H1 (cell line): ENCODE measurements at regions not wholly inside any gene's neighbourhood (a gene's known extent, or its start where the extent isn't known, plus 50 kb on each side); places are given as distances from the start of the nearest gene placed in this dataset.

Source experiments
- CTCF ChIA-PET: fragments of 300-600 bp; sonication (Branson Sonifier 250); formaldehyde crosslinking; loops from one replicate; lab custom pipeline; 2021; ENCODE audit not compliant: partially characterized antibody; lab: Charles Lee
- POLR2A ChIA-PET: fragments of 300-600 bp; sonication (Branson Sonifier 250); formaldehyde crosslinking; loops from one replicate; lab custom pipeline; 2021; ENCODE audit warnings: inconsistent platforms; ENCODE audit not compliant: partially characterized antibody; lab: Charles Lee
- DNase-seq, 2 experiments: peaks; one replicate each; pipeline versions ENCODE4 v3.0.0 to v3.0.0-alpha.2; 2010 to 2022; ENCODE audit warnings: low spot score in 2 of 2, low read depth in 1 of 2, mixed read lengths in 1 of 2
- FAIRE-seq: peaks from 2 replicates; lab custom pipeline; 2011; peaks lifted over from hg19 to GRCh38; lab: Jason Lieb, UNC
- H2AFZ ChIP-seq: 2 replicates; pipeline ENCODE4 v1.8.1; 2012; ENCODE audit warnings: low read length, inconsistent platforms
- H2AK5ac ChIP-seq: 2 replicates; pipeline ENCODE4 v1.6.1; 2013; ENCODE audit warnings: low read depth, low read length
- H2BK120ac ChIP-seq: replicated peaks from 2 replicates; pipeline ENCODE3; 2013; ENCODE audit warnings: low read depth, low read length, inconsistent platforms
- H2BK12ac ChIP-seq: 2 replicates; pipeline ENCODE4 v1.6.1; 2013; ENCODE audit warnings: low read depth, low read length
- H2BK15ac ChIP-seq: 2 replicates; pipeline ENCODE4 v1.6.1; 2013; ENCODE audit warnings: low read length
- H2BK20ac ChIP-seq: 2 replicates; pipeline ENCODE4 v1.6.1; 2013; ENCODE audit warnings: low read length
- H2BK5ac ChIP-seq: 2 replicates; pipeline ENCODE4 v1.6.1; 2013; ENCODE audit warnings: low read depth, low read length
- H3K14ac ChIP-seq: 2 replicates; pipeline ENCODE4 v1.6.1; 2013; ENCODE audit warnings: inconsistent platforms; ENCODE audit not compliant: insufficient read length
- H3K18ac ChIP-seq: 2 replicates; pipeline ENCODE4 v1.6.1; 2013; ENCODE audit warnings: low read length; ENCODE audit errors: extremely low read depth
- H3K23ac ChIP-seq: 2 replicates; pipeline ENCODE4 v1.6.1; 2013; ENCODE audit warnings: inconsistent platforms; ENCODE audit not compliant: insufficient read length
- H3K23me2 ChIP-seq: 2 replicates; pipeline ENCODE4 v1.6.1; 2013; ENCODE audit warnings: low read depth, low read length
- H3K27ac ChIP-seq: 2 replicates; pipeline ENCODE4 v1.6.1; 2011; ENCODE audit warnings: low read depth, low read length, inconsistent platforms
- H3K27me3 ChIP-seq, 4 experiments: replicated peaks in 1 of 4; 1 replicate in 1 of 4; 2 replicates in 3 of 4; pipeline versions ENCODE4 v1.6.1 to v1.8.1; 2011 to 2013; ENCODE audit warnings: low read length in 3 of 4, mild to moderate bottlenecking in 3 of 4, inconsistent platforms in 2 of 4, mixed read lengths in 2 of 4, moderate library complexity in 1 of 4; ENCODE audit not compliant: control insufficient read depth in 3 of 4, insufficient read depth in 3 of 4; ENCODE audit errors: extremely low read depth in 1 of 4
- H3K36me3 ChIP-seq, 4 experiments: 2 replicates each; pipeline versions ENCODE4 v1.6.1 to v1.8.1; 2011 to 2013; ENCODE audit warnings: mild to moderate bottlenecking in 4 of 4, low read length in 3 of 4, moderate library complexity in 2 of 4, control low read depth in 1 of 4, inconsistent platforms in 1 of 4; ENCODE audit not compliant: insufficient read depth in 4 of 4, control insufficient read depth in 2 of 4
- H3K4ac ChIP-seq: replicated peaks from 2 replicates; pipeline ENCODE3; 2013; ENCODE audit warnings: low read length, low read depth, mixed read lengths, inconsistent platforms; ENCODE audit not compliant: insufficient read length
- H3K4me1 ChIP-seq, 4 experiments: replicated peaks in 1 of 4; 1 replicate in 1 of 4; 2 replicates in 3 of 4; pipeline versions ENCODE4 v1.6.1 to v1.8.1; 2011 to 2013; ENCODE audit warnings: low read length in 3 of 4, inconsistent platforms in 2 of 4, mixed read lengths in 1 of 4; ENCODE audit not compliant: insufficient read depth in 4 of 4, control insufficient read depth in 3 of 4
- H3K4me2 ChIP-seq, 2 experiments: 2 replicates each; pipeline versions ENCODE4 v1.6.1 to v1.8.1; 2011 to 2013; ENCODE audit warnings: low read depth in 2 of 2, low read length in 2 of 2, control low read depth in 1 of 2, inconsistent platforms in 1 of 2, mild to moderate bottlenecking in 1 of 2; ENCODE audit not compliant: insufficient read depth in 1 of 2
- H3K4me3 ChIP-seq, 4 experiments: fragments of 200-600, 300-600 bp in 1 of 4; sonication (generic), shearing (Covaris generic), sonication (Bioruptor Twin) in 1 of 4; 2 replicates each; pipeline versions ENCODE4 v1.5.1 to v1.8.1; 2011 to 2016; ENCODE audit warnings: low read length in 4 of 4, low read depth in 3 of 4, control low read depth in 2 of 4, inconsistent platforms in 2 of 4, mild to moderate bottlenecking in 2 of 4, mixed read lengths in 1 of 4, moderate library complexity in 1 of 4; ENCODE audit not compliant: insufficient read depth in 2 of 4; ENCODE audit errors: extremely low read depth in 1 of 4
- H3K56ac ChIP-seq: replicated peaks from 2 replicates; pipeline ENCODE3; 2013; ENCODE audit warnings: low read depth, mild to moderate bottlenecking, mixed read lengths, low read length, inconsistent platforms; ENCODE audit not compliant: insufficient read length
- H3K79me1 ChIP-seq: 2 replicates; pipeline ENCODE4 v1.6.1; 2013; ENCODE audit warnings: low read depth, low read length, control low read depth
- H3K79me2 ChIP-seq, 2 experiments: 2 replicates each; pipeline versions ENCODE4 v1.6.1 to v1.8.1; 2012 to 2013; ENCODE audit warnings: low read length in 2 of 2, mild to moderate bottlenecking in 2 of 2, inconsistent platforms in 1 of 2; ENCODE audit not compliant: insufficient read depth in 2 of 2, control insufficient read depth in 1 of 2
- H3K9ac ChIP-seq, 4 experiments: replicated peaks in 1 of 4; 1 replicate in 1 of 4; 2 replicates in 3 of 4; pipeline versions ENCODE4 v1.6.1 to v1.8.1; 2011 to 2013; ENCODE audit warnings: low read depth in 3 of 4, low read length in 3 of 4, control low read depth in 2 of 4, mild to moderate bottlenecking in 2 of 4, moderate library complexity in 2 of 4, inconsistent platforms in 1 of 4; ENCODE audit errors: extremely low read depth in 1 of 4
- H3K9me3 ChIP-seq, 2 experiments: 2 replicates each; pipeline versions ENCODE4 v1.6.1 to v1.8.1; 2012 to 2013; ENCODE audit warnings: mild to moderate bottlenecking in 2 of 2, moderate library complexity in 2 of 2, control low read depth in 1 of 2, inconsistent platforms in 1 of 2, low read depth in 1 of 2, low read length in 1 of 2, mixed read lengths in 1 of 2; ENCODE audit not compliant: insufficient read depth in 2 of 2
- H4K20me1 ChIP-seq, 2 experiments: replicated peaks in 1 of 2; 2 replicates each; pipeline versions ENCODE3 to v1.8.1; 2011 to 2013; ENCODE audit warnings: inconsistent platforms in 2 of 2, low read length in 2 of 2, mild to moderate bottlenecking in 1 of 2; ENCODE audit not compliant: insufficient read depth in 2 of 2, control insufficient read depth in 1 of 2
- H4K5ac ChIP-seq: 2 replicates; pipeline ENCODE4 v1.6.1; 2013; ENCODE audit warnings: low read length, low read depth, mixed read lengths, inconsistent platforms; ENCODE audit not compliant: insufficient read length
- H4K8ac ChIP-seq: 2 replicates; pipeline ENCODE4 v1.8.0; 2013; ENCODE audit warnings: mild to moderate bottlenecking, moderate library complexity, low read length, inconsistent platforms; ENCODE audit not compliant: insufficient read depth; ENCODE audit errors: extremely low read depth
- H4K91ac ChIP-seq: replicated peaks from 2 replicates; pipeline ENCODE3; 2013; ENCODE audit warnings: low read length, mixed read lengths, inconsistent platforms; ENCODE audit not compliant: insufficient read length
- ATF2 ChIP-seq: IDR thresholded peaks from 2 replicates; pipeline ENCODE4 v1.6.1; 2012; ENCODE audit warnings: low read length, inconsistent platforms
- BACH1 ChIP-seq: IDR thresholded peaks from 2 replicates; pipeline ENCODE4 v1.6.1; 2012; ENCODE audit warnings: low read length, improper control_type of control experiment
- CREB1 ChIP-seq: IDR thresholded peaks from 2 replicates; pipeline ENCODE4 v1.6.1; 2012; ENCODE audit warnings: inconsistent platforms
- GABPA ChIP-seq: IDR thresholded peaks from 2 replicates; pipeline ENCODE4 v1.6.1; 2011; ENCODE audit warnings: mild to moderate bottlenecking, low read length, moderate library complexity, borderline replicate concordance; ENCODE audit not compliant: insufficient read depth
- HDAC6 ChIP-seq: IDR thresholded peaks from one replicate; pipeline ENCODE4 v1.7.1; 2012; ENCODE audit warnings: low read depth, mild to moderate bottlenecking, inconsistent platforms, low read length, moderate library complexity
- RBBP5 ChIP-seq: IDR thresholded peaks from 2 replicates; pipeline ENCODE4 v1.7.1; 2012; ENCODE audit warnings: low read depth, mild to moderate bottlenecking, inconsistent platforms, low read length, moderate library complexity, borderline replicate concordance
- SIN3A ChIP-seq, 2 experiments: IDR thresholded peaks in 1 of 2; conservative IDR thresholded peaks in 1 of 2; 2 replicates each; pipeline ENCODE4 v1.6.1; 2011 to 2012; ENCODE audit warnings: low read length in 2 of 2, improper control_type of control experiment in 1 of 2, low read depth in 1 of 2, mild to moderate bottlenecking in 1 of 2
- SP2 ChIP-seq: IDR thresholded peaks from 2 replicates; pipeline ENCODE4 v1.6.1; 2012; ENCODE audit warnings: mild to moderate bottlenecking, low read length, inconsistent platforms
- SP4 ChIP-seq: IDR thresholded peaks from 2 replicates; pipeline ENCODE4 v1.6.1; 2012; ENCODE audit warnings: low read length, inconsistent platforms
- TAF1 ChIP-seq: IDR thresholded peaks from 2 replicates; pipeline ENCODE4 v1.6.1; 2011; ENCODE audit warnings: mild to moderate bottlenecking, low read depth, low read length
- USF2 ChIP-seq: IDR thresholded peaks from 2 replicates; pipeline ENCODE4 v1.6.1; 2011; ENCODE audit warnings: low read length, improper control_type of control experiment
- WGBS, 2 experiments: shearing (Covaris generic) in 1 of 2; methylation state at CpG; one replicate each; pipeline versions ENCODE4 v1.1.6 to v1.1.7; 2013 to 2015; ENCODE audit warnings: low lambda C conversion rate in 2 of 2, mixed read lengths in 2 of 2, inconsistent platforms in 1 of 2, low coverage in 1 of 2, missing lambda C conversion rate in 1 of 2; ENCODE audit not compliant: insufficient replicate concordance in 2 of 2, insufficient coverage in 1 of 2, insufficient read length in 1 of 2; ENCODE audit errors: extremely low coverage in 1 of 2, missing lambda C conversion rate in 1 of 2; 5-methylcytosine and 5-hydroxymethylcytosine counted together
- TF ChIP-seq, protein P1 (sequence below): IDR thresholded peaks from 2 replicates; pipeline ENCODE4 v1.6.1; 2012; ENCODE audit warnings: inconsistent platforms

GRCh38 chr14:83660597-83660996 is 1869.3 kb upstream of the FLRT2 start:
- H2BK120ac ChIP-seq = no peak overlapping the region
- H3K27me3 ChIP-seq = no peaks in the 10 kb centered on the region
- H4K91ac ChIP-seq = no peak overlapping the region
- no peak overlapping the region for H2BK20ac ChIP-seq
- FAIRE-seq (no peak), DNase-seq (no peak)
- H3K9ac ChIP-seq = no peak overlapping the region
- H3K4me3 ChIP-seq = no peak overlapping the region
- no peak overlapping the region for H3K4me2 ChIP-seq
- no peaks in the 10 kb centered on the region for H3K36me3 ChIP-seq
- H2BK15ac ChIP-seq = no peak overlapping the region
- H3K23ac ChIP-seq = no peak overlapping the region
- H3K23me2 ChIP-seq = no peaks in the 10 kb centered on the region
- H3K27ac ChIP-seq = no peak overlapping the region
- H4K8ac ChIP-seq = no peak overlapping the region
- no peak overlapping the region for H2BK5ac ChIP-seq
- CTCF ChIA-PET = no interaction called here
- WGBS, 2 experiments = 95% methylated on average over 1 of the region's 1 CpG; no CpG with 5 or more reads in 1 of the 2 experiments
- no peak overlapping the region for H4K5ac ChIP-seq
- no peak overlapping the region for H3K18ac ChIP-seq
- no peak overlapping the region for H3K4ac ChIP-seq
- no peak overlapping the region for H2AFZ ChIP-seq
- no peak overlapping the region for H2BK12ac ChIP-seq
- H3K79me2 ChIP-seq = no peaks in the 10 kb centered on the region
- no peak overlapping the region for H3K56ac ChIP-seq
- no peaks in the 10 kb centered on the region for H3K79me1 ChIP-seq
- H3K4me1 ChIP-seq = peaks cover 0 to 6% (median 0%) of the 10 kb centered on the region in 4 experiments; a peak in 2 of 7 replicates
- no peak overlapping the region for H3K14ac ChIP-seq
- POLR2A ChIA-PET = no interaction called here
- no peak overlapping the region for H2AK5ac ChIP-seq
- H4K20me1 ChIP-seq = no peaks in the 10 kb centered on the region
- no peaks in the 10 kb centered on the region for H3K9me3 ChIP-seq
- no peak for TF ChIP-seq GABPA
- TF ChIP-seq, protein P1, sequence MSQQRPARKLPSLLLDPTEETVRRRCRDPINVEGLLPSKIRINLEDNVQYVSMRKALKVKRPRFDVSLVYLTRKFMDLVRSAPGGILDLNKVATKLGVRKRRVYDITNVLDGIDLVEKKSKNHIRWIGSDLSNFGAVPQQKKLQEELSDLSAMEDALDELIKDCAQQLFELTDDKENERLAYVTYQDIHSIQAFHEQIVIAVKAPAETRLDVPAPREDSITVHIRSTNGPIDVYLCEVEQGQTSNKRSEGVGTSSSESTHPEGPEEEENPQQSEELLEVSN = no peak
- no peak for TF ChIP-seq ATF2
- no peak for TF ChIP-seq BACH1
- TF ChIP-seq SP4 = no peak
- no peak for TF ChIP-seq HDAC6
- TF ChIP-seq SIN3A (conservative IDR thresholded peaks at IDR 0.05 in 1 of 2, IDR thresholded peaks at IDR 0.05 in 1 of 2; ENCODE audit: low read depth in 1 of 2, low read length in 2 of 2) = no peak
- no peak for TF ChIP-seq SP2
- no peak for TF ChIP-seq USF2
- TF ChIP-seq RBBP5 = no peak
- TF ChIP-seq CREB1 = no peak
- TF ChIP-seq TAF1 = no peak
